ENCODE measurements at regions not wholly inside any gene's neighbourhood (a gene's known extent, or its start where the extent isn't known, plus 50 kb on each side); places are given as distances from the start of the nearest gene placed in this dataset.
"Not testable (repeated sequence)": the region's sequence is repeated elsewhere in the genome, so short reads cannot be mapped to it uniquely, and the experiment has no call there.

DNA sequence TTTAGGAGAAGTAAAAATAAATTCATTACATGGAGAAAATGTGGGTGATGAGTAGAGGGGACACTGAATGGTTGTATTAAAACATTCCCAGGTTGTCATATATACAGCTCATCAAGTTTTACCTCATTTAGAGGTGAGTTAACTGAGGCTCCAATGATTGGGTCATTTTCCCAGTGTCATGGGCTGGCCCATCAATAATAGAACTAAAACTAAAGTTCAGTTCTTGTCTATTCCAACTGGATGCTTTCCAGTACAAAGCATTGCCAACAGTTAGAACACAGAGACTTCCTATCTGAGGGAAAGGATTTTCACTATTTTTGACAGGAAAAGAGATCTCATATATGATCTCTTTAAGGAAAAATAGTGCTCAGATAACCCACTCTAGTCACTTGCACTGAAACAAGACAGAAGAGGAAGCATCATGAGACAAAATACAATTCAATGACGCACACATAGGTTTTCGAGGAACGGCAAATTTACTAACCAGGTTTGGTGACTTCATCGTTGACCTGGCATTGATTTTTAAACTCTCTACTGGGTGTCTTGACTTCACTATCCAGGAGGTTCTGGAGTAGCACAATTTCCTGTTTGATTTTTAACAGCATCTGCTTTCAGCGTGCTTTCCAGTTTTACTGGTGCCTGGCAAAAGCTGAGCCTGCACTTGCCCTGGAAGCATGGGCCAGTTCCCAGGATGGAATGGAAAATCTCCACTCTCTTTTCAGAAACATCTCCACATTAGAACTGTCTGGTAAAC is 195.5 kb upstream of the FBXL4 start:
- H3K4me1 Mint-ChIP-seq: peaks cover 7 to 13% of the 10 kb centered on the region in 2 experiments
- H4K20me1 ChIP-seq (ENCODE audit: control insufficient read depth, insufficient read depth, insufficient read length): no peaks in the 10 kb centered on the region
- no peak overlapping the region for H3K4me2 ChIP-seq (ENCODE audit: insufficient read depth, insufficient read length, low read length)
- H3K56ac ChIP-seq (ENCODE audit: insufficient read length, low read depth, low read length): no peak overlapping the region
- H3K23ac ChIP-seq (ENCODE audit: insufficient read length, low read depth, low read length): no peak overlapping the region
- WGBS (ENCODE audit: extremely low coverage, insufficient read length, low lambda C conversion rate): no CpG with 5 or more reads among the region's 5 CpGs
- H3K27ac ChIP-seq (ENCODE audit: insufficient read length, low read depth, low read length): no peak overlapping the region
- H3K23me2 ChIP-seq (ENCODE audit: insufficient read length, low read depth, low read length, poor library complexity, severe bottlenecking): no peaks in the 10 kb centered on the region
- no peak overlapping the region for H2AFZ ChIP-seq (ENCODE audit: low read length)
- H3K4me3 Mint-ChIP-seq: no peak overlapping the region; a peak in 1 of 5 replicates
- no peak overlapping the region for H2BK120ac ChIP-seq (ENCODE audit: low read depth, low read length, poor library complexity, severe bottlenecking)
- no peaks in the 10 kb centered on the region for H3K9me3 ChIP-seq (ENCODE audit: control insufficient read depth, low read depth, low read length)
- no peak overlapping the region for H3K27ac Mint-ChIP-seq
- H3K4me1 ChIP-seq (ENCODE audit: insufficient read depth, low read length): no peaks in the 10 kb centered on the region
- H3K79me2 ChIP-seq (ENCODE audit: insufficient read depth, low read length): no peaks in the 10 kb centered on the region
- TF ChIP-seq, protein P1, sequence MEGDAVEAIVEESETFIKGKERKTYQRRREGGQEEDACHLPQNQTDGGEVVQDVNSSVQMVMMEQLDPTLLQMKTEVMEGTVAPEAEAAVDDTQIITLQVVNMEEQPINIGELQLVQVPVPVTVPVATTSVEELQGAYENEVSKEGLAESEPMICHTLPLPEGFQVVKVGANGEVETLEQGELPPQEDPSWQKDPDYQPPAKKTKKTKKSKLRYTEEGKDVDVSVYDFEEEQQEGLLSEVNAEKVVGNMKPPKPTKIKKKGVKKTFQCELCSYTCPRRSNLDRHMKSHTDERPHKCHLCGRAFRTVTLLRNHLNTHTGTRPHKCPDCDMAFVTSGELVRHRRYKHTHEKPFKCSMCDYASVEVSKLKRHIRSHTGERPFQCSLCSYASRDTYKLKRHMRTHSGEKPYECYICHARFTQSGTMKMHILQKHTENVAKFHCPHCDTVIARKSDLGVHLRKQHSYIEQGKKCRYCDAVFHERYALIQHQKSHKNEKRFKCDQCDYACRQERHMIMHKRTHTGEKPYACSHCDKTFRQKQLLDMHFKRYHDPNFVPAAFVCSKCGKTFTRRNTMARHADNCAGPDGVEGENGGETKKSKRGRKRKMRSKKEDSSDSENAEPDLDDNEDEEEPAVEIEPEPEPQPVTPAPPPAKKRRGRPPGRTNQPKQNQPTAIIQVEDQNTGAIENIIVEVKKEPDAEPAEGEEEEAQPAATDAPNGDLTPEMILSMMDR (conservative IDR thresholded peaks at IDR 0.05): no peak
- H3K9me3 Mint-ChIP-seq: peaks cover 11% of the 10 kb centered on the region in 2 experiments; a peak in 4 of 5 replicates
- no peak overlapping the region for H3K4ac ChIP-seq (ENCODE audit: low read depth, low read length)
- no peak overlapping the region for H2BK5ac ChIP-seq (ENCODE audit: insufficient read length, low read length)
- no peak overlapping the region for H2AK5ac ChIP-seq (ENCODE audit: insufficient read length, low read length)
- peaks cover 0 to 4% (median 2%) of the 10 kb centered on the region in 3 experiments; a peak in 2 of 7 replicates for H3K36me3 Mint-ChIP-seq (ENCODE audit: insufficient read depth in 1 of 3, low read depth in 3 of 3)
- no peaks in the 10 kb centered on the region; the same call in 1 of the 2 replicates for H3K27me3 Mint-ChIP-seq (ENCODE audit: low read depth)
- H3K14ac ChIP-seq (ENCODE audit: insufficient read depth, low read length): no peak overlapping the region
- H4K91ac ChIP-seq (ENCODE audit: insufficient read length, low read depth, low read length): no peak overlapping the region
- H4K5ac ChIP-seq (ENCODE audit: insufficient read length, low read depth, low read length): no peak overlapping the region
- H2BK15ac ChIP-seq (ENCODE audit: low read depth, low read length): no peak overlapping the region
- H3K79me1 ChIP-seq (ENCODE audit: insufficient read depth, low read depth, low read length, poor library complexity, severe bottlenecking): no peaks in the 10 kb centered on the region
- H2BK12ac ChIP-seq (ENCODE audit: insufficient read length, low read depth, low read length): no peak overlapping the region
- H3K18ac ChIP-seq (ENCODE audit: insufficient read length, low read depth, low read length): no peak overlapping the region
- no peak overlapping the region for H3K9ac ChIP-seq (ENCODE audit: extremely low read depth, insufficient read length, low read length)
- no peak overlapping the region for H4K8ac ChIP-seq (replicated peaks; ENCODE audit: insufficient read length, low read depth, low read length)
- no peak overlapping the region for H3T11ph ChIP-seq (ENCODE audit: low read length)
- no peaks in the 10 kb centered on the region for H3K27me3 ChIP-seq (ENCODE audit: insufficient read depth, low read length)
- no peak overlapping the region for H2BK20ac ChIP-seq (ENCODE audit: low read depth, low read length, poor library complexity, severe bottlenecking)
- no peak for DNase-seq

GRCh38 chr6:99141906-99142305 is 194.2 kb upstream of the FBXL4 start:
- not testable (repeated sequence) for H3K9ac ChIP-seq (ENCODE audit: extremely low read depth, insufficient read length, low read length); H3K4ac ChIP-seq (ENCODE audit: low read depth, low read length); H3K23me2 ChIP-seq (ENCODE audit: insufficient read length, low read depth, low read length, poor library complexity, severe bottlenecking); H2AK5ac ChIP-seq (ENCODE audit: insufficient read length, low read length); H2AFZ ChIP-seq (ENCODE audit: low read length); H4K91ac ChIP-seq (ENCODE audit: insufficient read length, low read depth, low read length); H3K4me1 ChIP-seq (ENCODE audit: insufficient read depth, low read length); H3K56ac ChIP-seq (ENCODE audit: insufficient read length, low read depth, low read length); H3K9me3 ChIP-seq (ENCODE audit: control insufficient read depth, low read depth, low read length); H3K27ac ChIP-seq (ENCODE audit: insufficient read length, low read depth, low read length); H4K5ac ChIP-seq (ENCODE audit: insufficient read length, low read depth, low read length); H2BK12ac ChIP-seq (ENCODE audit: insufficient read length, low read depth, low read length); H3K79me1 ChIP-seq (ENCODE audit: insufficient read depth, low read depth, low read length, poor library complexity, severe bottlenecking); H3K27ac Mint-ChIP-seq; H4K20me1 ChIP-seq (ENCODE audit: control insufficient read depth, insufficient read depth, insufficient read length); H3K14ac ChIP-seq (ENCODE audit: insufficient read depth, low read length); H3K18ac ChIP-seq (ENCODE audit: insufficient read length, low read depth, low read length); H2BK120ac ChIP-seq (ENCODE audit: low read depth, low read length, poor library complexity, severe bottlenecking); DNase-seq; H3K79me2 ChIP-seq (ENCODE audit: insufficient read depth, low read length); H3K4me2 ChIP-seq (ENCODE audit: insufficient read depth, insufficient read length, low read length); H3K4me3 Mint-ChIP-seq; H3K36me3 Mint-ChIP-seq (ENCODE audit: insufficient read depth in 1 of 3, low read depth in 3 of 3); H3K23ac ChIP-seq (ENCODE audit: insufficient read length, low read depth, low read length); H2BK15ac ChIP-seq (ENCODE audit: low read depth, low read length); H2BK5ac ChIP-seq (ENCODE audit: insufficient read length, low read length); H3K27me3 Mint-ChIP-seq (ENCODE audit: low read depth); H3T11ph ChIP-seq (ENCODE audit: low read length); H3K4me1 Mint-ChIP-seq; H4K8ac ChIP-seq (replicated peaks; ENCODE audit: insufficient read length, low read depth, low read length); H2BK20ac ChIP-seq (ENCODE audit: low read depth, low read length, poor library complexity, severe bottlenecking); H3K27me3 ChIP-seq (ENCODE audit: insufficient read depth, low read length)
- no CpG with 5 or more reads among the region's 29 CpGs for WGBS (ENCODE audit: extremely low coverage, insufficient read length, low lambda C conversion rate)
- H3K9me3 Mint-ChIP-seq: peaks cover 11% of the 10 kb centered on the region in 2 experiments; a peak in 4 of 5 replicates
